22Rv1 (cell line): ENCODE measurements at regions not wholly inside any gene's neighbourhood (a gene's known extent, or its start where the extent isn't known, plus 50 kb on each side); places are given as distances from the start of the nearest gene placed in this dataset.

Experiments used
- H3K27ac ChIP-seq: fragments of 450-650 bp; 2 replicates; pipeline ENCODE4 v1.5.1; 2017
- ZFX ChIP-seq: fragments of 450-650 bp; IDR thresholded peaks from 2 replicates; pipeline ENCODE4 v1.6.1; 2017; ENCODE audit warnings: antibody characterized with exemption, borderline replicate concordance
- TF ChIP-seq, protein P1 (sequence below): fragments of 450-650 bp; IDR thresholded peaks from 2 replicates; pipeline ENCODE4 v1.5.1; 2017; ENCODE audit warnings: mild to moderate bottlenecking

DNA sequence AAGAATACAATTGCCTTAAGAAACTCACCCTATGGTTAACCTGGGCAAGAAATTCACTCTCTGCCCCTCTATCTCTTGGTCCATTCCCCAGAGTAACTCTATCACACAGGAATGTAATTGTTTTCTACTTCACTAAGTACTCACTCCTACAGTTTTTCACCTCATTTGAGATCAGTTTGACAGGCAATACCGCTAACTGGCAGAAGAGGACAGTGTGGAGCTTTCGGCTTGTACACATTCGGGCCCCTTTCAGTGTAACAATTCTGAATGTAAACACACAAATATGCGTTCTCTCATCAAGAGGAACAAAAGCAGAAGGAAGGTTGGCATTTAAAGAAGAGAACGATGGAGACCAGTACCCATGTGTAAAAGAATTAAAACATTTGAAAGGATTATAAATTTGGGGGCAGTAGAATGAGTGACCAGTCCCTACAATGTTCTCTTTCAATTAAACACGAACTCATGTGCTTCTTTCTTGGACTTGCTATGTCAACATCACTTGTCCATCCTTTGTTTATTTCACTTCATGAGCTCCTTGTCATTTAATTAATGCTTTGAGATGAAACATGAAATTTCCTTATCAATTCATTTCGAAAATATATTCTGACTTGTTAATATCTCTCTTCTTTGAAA is 188.5 kb upstream of the GRAMD2B start:
- no peak overlapping the region for H3K27ac ChIP-seq
- TF ChIP-seq, protein P1, sequence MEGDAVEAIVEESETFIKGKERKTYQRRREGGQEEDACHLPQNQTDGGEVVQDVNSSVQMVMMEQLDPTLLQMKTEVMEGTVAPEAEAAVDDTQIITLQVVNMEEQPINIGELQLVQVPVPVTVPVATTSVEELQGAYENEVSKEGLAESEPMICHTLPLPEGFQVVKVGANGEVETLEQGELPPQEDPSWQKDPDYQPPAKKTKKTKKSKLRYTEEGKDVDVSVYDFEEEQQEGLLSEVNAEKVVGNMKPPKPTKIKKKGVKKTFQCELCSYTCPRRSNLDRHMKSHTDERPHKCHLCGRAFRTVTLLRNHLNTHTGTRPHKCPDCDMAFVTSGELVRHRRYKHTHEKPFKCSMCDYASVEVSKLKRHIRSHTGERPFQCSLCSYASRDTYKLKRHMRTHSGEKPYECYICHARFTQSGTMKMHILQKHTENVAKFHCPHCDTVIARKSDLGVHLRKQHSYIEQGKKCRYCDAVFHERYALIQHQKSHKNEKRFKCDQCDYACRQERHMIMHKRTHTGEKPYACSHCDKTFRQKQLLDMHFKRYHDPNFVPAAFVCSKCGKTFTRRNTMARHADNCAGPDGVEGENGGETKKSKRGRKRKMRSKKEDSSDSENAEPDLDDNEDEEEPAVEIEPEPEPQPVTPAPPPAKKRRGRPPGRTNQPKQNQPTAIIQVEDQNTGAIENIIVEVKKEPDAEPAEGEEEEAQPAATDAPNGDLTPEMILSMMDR = peak; percentile 89
- no peak for TF ChIP-seq ZFX

DNA sequence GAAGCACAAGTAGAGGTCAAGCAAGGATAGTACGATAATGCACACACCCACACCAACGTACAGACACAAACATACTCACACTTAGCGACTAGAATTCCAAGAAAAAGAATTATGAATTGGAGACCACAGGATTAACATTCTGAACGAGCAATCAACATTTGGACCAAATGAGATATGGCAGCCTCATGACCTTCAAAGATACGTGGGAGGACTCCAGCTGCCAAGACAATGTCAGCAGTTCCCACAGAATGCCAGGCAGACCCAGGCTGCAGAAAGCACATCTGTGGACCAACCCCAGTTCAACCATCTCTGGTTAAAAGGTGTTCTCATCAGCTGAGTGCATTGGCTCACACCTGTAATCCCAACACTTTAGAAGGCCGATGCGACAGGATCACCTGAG is 187.6 kb upstream of the GRAMD2B start:
- H3K27ac ChIP-seq = no peak overlapping the region
- TF ChIP-seq ZFX = no peak
- TF ChIP-seq, protein P1 = no peak

DNA sequence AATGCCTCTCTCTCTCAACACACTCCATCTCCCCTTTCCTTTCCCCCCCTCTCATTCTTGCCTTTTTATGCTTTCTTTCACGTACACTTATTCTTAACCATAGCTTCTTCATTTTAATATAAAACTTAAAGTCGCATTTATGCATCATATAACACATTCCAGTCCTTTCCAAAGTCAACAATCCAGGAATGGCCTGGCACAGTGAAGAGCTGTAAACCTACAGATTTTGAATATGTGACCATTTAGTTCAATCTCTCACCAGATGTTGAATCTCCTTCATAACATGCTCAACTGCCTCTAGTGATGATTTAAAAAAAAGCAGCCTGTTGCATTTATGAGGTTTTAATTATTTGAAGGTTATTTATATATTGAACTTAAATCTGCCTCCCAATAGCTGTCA is 186.2 kb upstream of the GRAMD2B start:
- no peak overlapping the region for H3K27ac ChIP-seq
- TF ChIP-seq, protein P1 = no peak
- TF ChIP-seq ZFX = no peak

DNA sequence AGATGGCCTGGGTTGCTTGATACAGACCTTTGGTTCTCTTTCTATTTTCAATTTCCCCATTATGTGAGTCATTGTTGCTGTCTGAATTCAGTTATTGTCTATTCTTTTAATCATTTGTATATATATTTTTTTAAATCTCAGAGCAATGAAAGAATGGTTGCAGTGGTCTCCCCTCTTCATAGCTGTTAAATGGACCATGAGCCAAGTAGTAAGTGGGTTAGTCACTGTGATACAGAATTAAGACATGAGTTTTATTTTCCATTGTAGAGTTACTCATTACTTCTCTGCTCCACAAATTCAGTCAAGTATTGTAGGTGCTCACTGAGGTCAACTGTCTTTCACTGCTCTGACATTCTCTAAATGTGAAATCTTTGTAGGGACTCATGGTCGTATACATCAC is 174.6 kb upstream of the GRAMD2B start:
- H3K27ac ChIP-seq = no peak overlapping the region

DNA sequence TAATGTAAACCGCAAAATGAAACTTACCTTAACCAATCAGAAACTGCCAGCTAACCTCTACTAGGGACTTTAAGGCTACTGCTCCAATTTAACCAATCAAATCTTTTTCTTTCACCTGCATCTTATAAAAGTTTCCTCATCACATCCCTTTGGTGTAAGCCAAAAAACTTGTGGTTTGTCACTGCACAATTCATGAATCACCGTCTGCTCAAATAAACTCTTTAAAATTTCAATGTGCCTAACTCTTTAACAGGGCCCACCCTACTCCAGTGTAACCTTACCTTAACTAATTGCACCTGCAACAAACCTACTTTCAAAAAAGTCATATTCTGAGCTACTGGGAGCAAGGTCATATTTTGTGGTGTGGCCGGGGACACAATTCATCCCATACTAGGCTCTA is 172.2 kb upstream of the GRAMD2B start:
- TF ChIP-seq, protein P1 = no peak
- no peak for TF ChIP-seq ZFX
- H3K27ac ChIP-seq = no peak overlapping the region

More for the DNA sequence above, 174.6 kb upstream of the GRAMD2B start:
- TF ChIP-seq, protein P1 = no peak
- no peak for TF ChIP-seq ZFX

DNA sequence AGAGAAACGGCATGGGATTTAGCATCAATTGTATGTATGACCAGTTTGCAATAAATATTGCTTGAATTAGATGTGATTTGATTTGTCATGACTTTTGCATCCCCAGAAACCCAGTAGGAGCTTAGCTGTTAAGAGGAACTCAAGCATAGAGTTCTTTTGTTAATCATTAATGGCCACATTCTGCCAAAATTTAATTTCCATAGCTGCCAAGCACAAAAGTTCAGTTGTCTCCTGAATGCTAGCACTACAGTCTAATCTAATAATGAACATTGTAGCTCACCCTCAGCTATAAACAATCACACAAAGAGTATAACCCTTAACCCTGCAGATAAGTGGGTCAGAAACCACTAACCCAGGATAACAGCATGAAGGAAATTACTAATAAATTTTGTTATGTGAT is 169.8 kb upstream of the GRAMD2B start:
- TF ChIP-seq, protein P1 = no peak
- TF ChIP-seq ZFX = no peak
- H3K27ac ChIP-seq = no peak overlapping the region

DNA sequence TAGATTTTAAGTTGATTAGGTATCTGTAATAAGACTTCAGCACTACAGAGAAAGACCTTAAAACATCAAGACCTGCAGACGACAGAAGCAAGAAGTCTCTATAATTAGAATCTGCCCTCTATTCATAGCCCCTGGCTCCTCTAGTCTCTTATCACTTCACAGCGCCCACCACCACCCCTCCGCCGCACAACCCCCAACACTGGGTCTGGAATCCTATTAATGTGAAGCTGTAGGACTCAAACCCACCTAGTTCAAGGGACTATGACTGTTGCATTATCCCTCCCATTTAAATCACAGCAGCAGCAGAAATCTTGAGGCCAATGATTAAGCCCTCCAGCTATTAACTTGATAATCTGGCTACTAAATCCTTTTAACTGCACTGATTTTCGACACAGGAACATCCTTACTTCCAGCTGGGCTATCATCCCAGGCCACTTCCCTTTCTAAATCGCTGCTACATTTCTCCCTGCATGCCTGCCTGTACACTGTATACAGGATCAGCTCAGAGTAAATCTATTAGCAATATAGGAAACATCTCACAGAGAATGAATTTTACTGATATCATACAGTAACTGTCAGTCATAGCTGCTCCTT is 159.5 kb upstream of the GRAMD2B start:
- no peak overlapping the region for H3K27ac ChIP-seq

More for the DNA sequence above, 159.5 kb upstream of the GRAMD2B start:
- no peak for TF ChIP-seq ZFX
- TF ChIP-seq, protein P1 = no peak
